Liver (tissue), 8 donors: ENCODE measurements at regions not wholly inside any gene's neighbourhood (a gene's known extent, or its start where the extent isn't known, plus 50 kb on each side); places are given as distances from the start of the nearest gene placed in this dataset.
"Not testable (repeated sequence)": the region's sequence is repeated elsewhere in the genome, so short reads cannot be mapped to it uniquely, and the experiment has no call there.

Experiments used
- DNase-seq: peaks from one replicate; pipeline ENCODE4 v3.0.0-alpha.2; 2017; ENCODE audit warnings: low spot score
- H3K27ac ChIP-seq, 2 donors: one replicate each; pipeline ENCODE4 v1.7.0; 2013; ENCODE audit warnings: inconsistent platforms in 2 of 2, low read length in 2 of 2, control low read depth in 1 of 2, low read depth in 1 of 2, mild to moderate bottlenecking in 1 of 2
- H3K27me3 ChIP-seq, 4 donors: one replicate each; pipeline versions ENCODE4 v1.6.1 to v1.7.0; 2013; ENCODE audit warnings: low read length in 3 of 4, inconsistent platforms in 1 of 4, mild to moderate bottlenecking in 1 of 4, moderate library complexity in 1 of 4; ENCODE audit not compliant: control insufficient read depth in 4 of 4, insufficient read depth in 4 of 4
- H3K36me3 ChIP-seq, 4 donors: one replicate each; pipeline versions ENCODE4 v1.6.1 to v1.7.0; 2013; ENCODE audit warnings: low read length in 3 of 4, mild to moderate bottlenecking in 3 of 4, low read depth in 1 of 4, moderate library complexity in 1 of 4; ENCODE audit not compliant: control insufficient read depth in 4 of 4, insufficient read depth in 3 of 4
- H3K4me1 ChIP-seq, 4 donors: one replicate each; pipeline versions ENCODE4 v1.6.1 to v1.7.0; 2013; ENCODE audit warnings: low read length in 3 of 4, mild to moderate bottlenecking in 3 of 4, moderate library complexity in 1 of 4; ENCODE audit not compliant: control insufficient read depth in 4 of 4, insufficient read depth in 4 of 4
- H3K4me3 ChIP-seq, 3 donors: one replicate each; pipeline versions ENCODE4 v1.6.1 to v1.7.0; 2013; ENCODE audit warnings: low read length in 3 of 3, control low read depth in 1 of 3, low read depth in 1 of 3, mild to moderate bottlenecking in 1 of 3
- H3K9ac ChIP-seq, 2 donors: one replicate each; pipeline ENCODE4 v1.7.0; 2013; ENCODE audit warnings: low read length in 2 of 2, mild to moderate bottlenecking in 2 of 2, moderate library complexity in 2 of 2, control low read depth in 1 of 2, low read depth in 1 of 2
- H3K9me3 ChIP-seq, 4 donors: one replicate each; pipeline versions ENCODE4 v1.6.1 to v1.7.0; 2013; ENCODE audit warnings: low read length in 3 of 4; ENCODE audit not compliant: control insufficient read depth in 4 of 4
- GABPA ChIP-seq, 2 donors: IDR thresholded peaks in 1 of 2; conservative IDR thresholded peaks in 1 of 2; 2 replicates each; pipeline ENCODE4 v1.6.1; 2016; ENCODE audit warnings: antibody characterized with exemption in 2 of 2, mild to moderate bottlenecking in 1 of 2, moderate library complexity in 1 of 2
- JUND ChIP-seq, 2 donors: IDR thresholded peaks; 2 replicates each; pipeline ENCODE4 v1.6.1; 2016; ENCODE audit warnings: antibody characterized with exemption in 2 of 2
- NR2F2 ChIP-seq: IDR thresholded peaks from 2 replicates; pipeline ENCODE4 v1.6.1; 2016; ENCODE audit warnings: antibody characterized with exemption
- RAD21 ChIP-seq, 2 donors: IDR thresholded peaks; 2 replicates each; pipeline ENCODE4 v1.6.1; 2016; ENCODE audit warnings: antibody characterized with exemption in 2 of 2, mild to moderate bottlenecking in 2 of 2
- RXRA ChIP-seq, 2 donors: IDR thresholded peaks; 2 replicates each; pipeline ENCODE4 v1.6.1; 2017 to 2018; ENCODE audit warnings: antibody characterized with exemption in 2 of 2, mild to moderate bottlenecking in 1 of 2
- SP1 ChIP-seq: IDR thresholded peaks from 2 replicates; pipeline ENCODE4 v1.6.1; 2018; ENCODE audit warnings: antibody characterized with exemption, mild to moderate bottlenecking
- TAF1 ChIP-seq: conservative IDR thresholded peaks from 2 replicates; pipeline ENCODE4 v1.6.1; 2016; ENCODE audit warnings: antibody characterized with exemption, mild to moderate bottlenecking
- YY1 ChIP-seq: IDR thresholded peaks from 2 replicates; pipeline ENCODE4 v1.6.1; 2016; ENCODE audit warnings: antibody characterized with exemption, mild to moderate bottlenecking
- WGBS: extraction: QIAGEN DNeasy Blood & Tissue Kit; methylation state at CpG from one replicate; pipeline ENCODE4 v1.1.7; 2013; 5-methylcytosine and 5-hydroxymethylcytosine counted together
- TF ChIP-seq, protein P1 (sequence below): fragments of 150-350 bp; IDR thresholded peaks from 2 replicates; pipeline ENCODE4 v1.5.1; 2017; ENCODE audit warnings: improper control_type of control experiment, low read depth, low read length; ENCODE audit not compliant: missing input control
- TF ChIP-seq, protein P2 (sequence below): IDR thresholded peaks from 2 replicates; pipeline ENCODE4 v1.6.1; 2016; ENCODE audit warnings: antibody characterized with exemption
- TF ChIP-seq, protein P3 (sequence below): IDR thresholded peaks from 2 replicates; pipeline ENCODE4 v1.6.1; 2016; ENCODE audit warnings: antibody characterized with exemption
- TF ChIP-seq, protein P4 (sequence below): IDR thresholded peaks from 2 replicates; pipeline ENCODE4 v1.6.1; 2016; ENCODE audit warnings: antibody characterized with exemption
- donor health status: healthy.
- donor health status: healthy.
- donor health status: healthy.
- donor health status: healthy.
- donor health status: healthy.

DNA sequence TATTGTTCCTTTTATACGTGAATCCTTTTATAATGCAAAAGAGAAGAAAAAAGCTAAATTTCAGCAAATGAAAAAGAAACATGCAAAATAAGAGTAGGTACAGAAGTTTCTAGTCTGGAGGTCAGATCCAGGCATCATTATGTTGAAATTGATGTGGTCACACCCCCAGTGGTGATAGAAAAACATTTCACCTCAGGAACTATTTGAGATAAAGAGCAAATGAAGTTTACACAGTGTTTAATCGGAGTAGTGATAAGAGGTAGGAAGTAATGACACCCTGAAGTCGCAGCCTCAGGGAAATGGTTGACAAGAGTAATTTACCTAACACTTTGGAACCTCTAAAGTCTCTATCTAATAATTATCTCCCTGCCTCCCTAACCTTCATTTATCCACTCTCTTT lies 536.0 kb upstream of the STEAP1 start (continued):
- TF ChIP-seq, protein P1, sequence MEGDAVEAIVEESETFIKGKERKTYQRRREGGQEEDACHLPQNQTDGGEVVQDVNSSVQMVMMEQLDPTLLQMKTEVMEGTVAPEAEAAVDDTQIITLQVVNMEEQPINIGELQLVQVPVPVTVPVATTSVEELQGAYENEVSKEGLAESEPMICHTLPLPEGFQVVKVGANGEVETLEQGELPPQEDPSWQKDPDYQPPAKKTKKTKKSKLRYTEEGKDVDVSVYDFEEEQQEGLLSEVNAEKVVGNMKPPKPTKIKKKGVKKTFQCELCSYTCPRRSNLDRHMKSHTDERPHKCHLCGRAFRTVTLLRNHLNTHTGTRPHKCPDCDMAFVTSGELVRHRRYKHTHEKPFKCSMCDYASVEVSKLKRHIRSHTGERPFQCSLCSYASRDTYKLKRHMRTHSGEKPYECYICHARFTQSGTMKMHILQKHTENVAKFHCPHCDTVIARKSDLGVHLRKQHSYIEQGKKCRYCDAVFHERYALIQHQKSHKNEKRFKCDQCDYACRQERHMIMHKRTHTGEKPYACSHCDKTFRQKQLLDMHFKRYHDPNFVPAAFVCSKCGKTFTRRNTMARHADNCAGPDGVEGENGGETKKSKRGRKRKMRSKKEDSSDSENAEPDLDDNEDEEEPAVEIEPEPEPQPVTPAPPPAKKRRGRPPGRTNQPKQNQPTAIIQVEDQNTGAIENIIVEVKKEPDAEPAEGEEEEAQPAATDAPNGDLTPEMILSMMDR = no peak
- no peak for TF ChIP-seq TAF1
- TF ChIP-seq YY1 = no peak
- TF ChIP-seq, protein P2, sequence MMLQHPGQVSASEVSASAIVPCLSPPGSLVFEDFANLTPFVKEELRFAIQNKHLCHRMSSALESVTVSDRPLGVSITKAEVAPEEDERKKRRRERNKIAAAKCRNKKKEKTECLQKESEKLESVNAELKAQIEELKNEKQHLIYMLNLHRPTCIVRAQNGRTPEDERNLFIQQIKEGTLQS = no peak
- no peak for TF ChIP-seq NR2F2
- no peak for TF ChIP-seq SP1
- TF ChIP-seq JUND (IDR thresholded peaks at IDR 0.05) = no peak
- TF ChIP-seq RXRA (IDR thresholded peaks at IDR 0.05) = no peak
- TF ChIP-seq, protein P3, sequence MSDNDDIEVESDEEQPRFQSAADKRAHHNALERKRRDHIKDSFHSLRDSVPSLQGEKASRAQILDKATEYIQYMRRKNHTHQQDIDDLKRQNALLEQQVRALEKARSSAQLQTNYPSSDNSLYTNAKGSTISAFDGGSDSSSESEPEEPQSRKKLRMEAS = no peak

DNA sequence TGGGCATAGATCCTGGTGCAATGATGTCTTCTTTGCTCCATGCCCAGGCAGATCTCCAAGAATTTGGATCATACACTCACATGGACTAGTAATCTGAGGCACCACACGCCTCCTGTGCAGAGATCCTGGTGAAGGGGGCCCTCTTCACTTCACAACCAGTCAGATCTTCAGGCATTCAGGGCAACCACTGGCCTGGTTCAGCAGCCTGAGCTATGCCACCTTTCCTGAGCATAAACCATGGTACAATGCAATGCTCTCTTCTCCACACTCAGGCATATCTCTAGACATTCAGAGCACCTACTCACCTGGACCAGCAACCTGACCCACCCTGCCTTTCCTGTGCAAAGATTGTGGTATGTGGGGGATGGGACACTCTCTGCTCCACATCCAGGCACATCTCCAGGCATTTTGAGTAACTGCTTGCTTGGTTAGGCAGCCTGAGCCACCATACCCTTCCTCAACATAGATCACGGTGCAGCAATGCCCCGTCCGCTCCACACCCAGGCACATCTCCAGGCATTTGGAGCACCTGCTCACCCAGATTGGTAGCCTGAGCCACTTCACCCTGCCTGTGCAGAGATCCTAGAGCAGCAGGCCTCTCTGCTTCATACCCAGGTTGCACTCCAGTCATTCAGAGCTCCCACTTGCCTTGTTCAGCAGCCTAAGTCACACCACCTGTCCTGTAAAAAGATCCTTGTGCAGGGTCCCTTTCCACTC lies 532.2 kb upstream of the STEAP1 start:
- TF ChIP-seq RXRA (IDR thresholded peaks at IDR 0.05) = no peak
- WGBS = 85% methylated on average over 4 of the region's 4 CpGs
- no peak overlapping the region for H3K4me3 ChIP-seq
- no peaks in the 10 kb centered on the region for H3K4me1 ChIP-seq
- H3K27ac ChIP-seq = no peak overlapping the region
- H3K36me3 ChIP-seq = no peaks in the 10 kb centered on the region
- no peaks in the 10 kb centered on the region for H3K9me3 ChIP-seq
- no peak for DNase-seq
- no peaks in the 10 kb centered on the region for H3K27me3 ChIP-seq
- H3K9ac ChIP-seq = no peak overlapping the region

DNA sequence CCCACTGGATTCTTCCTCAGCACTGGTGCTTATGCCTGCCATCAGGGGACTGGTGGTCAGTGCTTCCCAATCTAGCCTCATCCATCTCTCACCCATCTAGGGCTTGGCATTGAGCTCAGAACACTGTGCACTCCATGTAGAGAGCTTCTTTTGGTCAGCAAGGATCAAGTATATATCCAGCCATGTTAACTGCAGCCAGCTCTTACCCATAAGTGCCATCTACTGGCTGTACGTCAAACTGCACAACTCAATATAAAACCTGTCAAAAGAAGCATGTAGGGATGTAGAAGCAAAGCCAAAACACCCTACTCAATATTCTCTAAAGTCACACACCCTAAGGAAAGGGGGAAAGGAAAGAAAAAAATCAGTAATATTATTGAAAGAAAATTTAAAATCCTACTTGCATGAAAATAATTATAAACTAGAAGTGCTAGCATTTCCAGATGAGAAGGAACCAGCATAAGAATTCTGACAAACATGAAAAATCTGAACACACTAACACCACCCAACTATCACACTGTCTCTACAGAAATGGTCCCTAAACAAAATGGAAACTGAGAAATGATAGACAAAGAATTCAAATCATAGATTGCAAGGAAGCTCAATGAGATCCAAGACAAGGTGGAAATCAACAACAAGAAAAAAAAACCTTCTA lies 531.1 kb upstream of the STEAP1 start:
- Histone ChIP-seq H3K9ac (no peak overlapping the region), H3K9me3 (no peaks in the 10 kb centered on the region), H3K4me3 (no peak overlapping the region), H3K27ac (no peak overlapping the region), H3K36me3 (no peaks in the 10 kb centered on the region), H3K4me1 (no peaks in the 10 kb centered on the region), H3K27me3 (no peaks in the 10 kb centered on the region)
- TF ChIP-seq, protein P1 = peak; percentile 55
- TF ChIP-seq RXRA (IDR thresholded peaks at IDR 0.05) (no peak), RAD21 (IDR thresholded peaks at IDR 0.05) (peak; percentile 70 to 84), GABPA (IDR thresholded peaks at IDR 0.05 in 1 of 2, conservative IDR thresholded peaks at IDR 0.05 in 1 of 2) (no peak)
- TF ChIP-seq, protein P4, sequence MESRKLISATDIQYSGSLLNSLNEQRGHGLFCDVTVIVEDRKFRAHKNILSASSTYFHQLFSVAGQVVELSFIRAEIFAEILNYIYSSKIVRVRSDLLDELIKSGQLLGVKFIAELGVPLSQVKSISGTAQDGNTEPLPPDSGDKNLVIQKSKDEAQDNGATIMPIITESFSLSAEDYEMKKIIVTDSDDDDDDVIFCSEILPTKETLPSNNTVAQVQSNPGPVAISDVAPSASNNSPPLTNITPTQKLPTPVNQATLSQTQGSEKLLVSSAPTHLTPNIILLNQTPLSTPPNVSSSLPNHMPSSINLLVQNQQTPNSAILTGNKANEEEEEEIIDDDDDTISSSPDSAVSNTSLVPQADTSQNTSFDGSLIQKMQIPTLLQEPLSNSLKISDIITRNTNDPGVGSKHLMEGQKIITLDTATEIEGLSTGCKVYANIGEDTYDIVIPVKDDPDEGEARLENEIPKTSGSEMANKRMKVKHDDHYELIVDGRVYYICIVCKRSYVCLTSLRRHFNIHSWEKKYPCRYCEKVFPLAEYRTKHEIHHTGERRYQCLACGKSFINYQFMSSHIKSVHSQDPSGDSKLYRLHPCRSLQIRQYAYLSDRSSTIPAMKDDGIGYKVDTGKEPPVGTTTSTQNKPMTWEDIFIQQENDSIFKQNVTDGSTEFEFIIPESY = no peak
- WGBS = 5% methylated on average over 1 of the region's 1 CpG
- no peak for DNase-seq

DNA sequence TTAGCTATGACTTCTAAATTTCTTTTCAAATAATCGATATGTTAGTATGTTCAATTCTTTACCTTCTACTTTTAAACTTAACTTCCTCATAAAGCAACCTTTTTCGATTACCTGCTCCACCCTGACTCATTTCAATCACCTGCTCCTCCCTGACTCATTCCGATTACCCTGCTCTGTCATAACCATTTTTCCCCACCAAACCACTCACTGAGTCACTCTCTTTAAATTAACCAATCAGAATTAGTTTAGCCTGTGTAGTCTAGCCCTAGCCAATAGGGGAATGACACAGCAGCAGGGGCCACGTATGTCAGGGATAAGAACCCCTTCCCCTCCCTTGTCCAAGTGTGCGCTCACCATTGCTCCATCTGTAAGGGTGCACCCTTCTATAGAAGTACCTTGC lies 530.1 kb upstream of the STEAP1 start:
- H3K9me3 ChIP-seq, H3K36me3 ChIP-seq, H3K4me3 ChIP-seq, H3K27ac ChIP-seq, H3K4me1 ChIP-seq, H3K27me3 ChIP-seq, DNase-seq, H3K9ac ChIP-seq: not testable (repeated sequence)
- 87% methylated on average over 5 of the region's 5 CpGs for WGBS
